Ascending aorta (tissue), 2 donors: ENCODE measurements at regions not wholly inside any gene's neighbourhood (a gene's known extent, or its start where the extent isn't known, plus 50 kb on each side); places are given as distances from the start of the nearest gene placed in this dataset.
"Not testable (repeated sequence)": the region's sequence is repeated elsewhere in the genome, so short reads cannot be mapped to it uniquely, and the experiment has no call there.

Experiments used
- DNase-seq, 2 donors: peaks; one replicate each; pipeline ENCODE4 v3.0.0-alpha.2; 2019; ENCODE audit warnings: low spot score in 2 of 2
- H3K27ac ChIP-seq, 2 donors: fragments of 200-600 bp; sonication (generic); one replicate each; pipeline ENCODE4 v1.5.1; 2016 to 2017; ENCODE audit warnings: mild to moderate bottlenecking in 1 of 2
- H3K27me3 ChIP-seq: fragments of 200-600 bp; sonication (generic); one replicate; pipeline ENCODE4 v1.5.1; 2017
- H3K36me3 ChIP-seq, 2 donors: fragments of 200-600 bp; sonication (generic); one replicate each; pipeline ENCODE4 v1.5.1; 2016
- H3K4me1 ChIP-seq, 2 donors: fragments of 200-600 bp; sonication (generic); one replicate each; pipeline ENCODE4 v1.5.1; 2016 to 2017; ENCODE audit warnings: mild to moderate bottlenecking in 1 of 2
- H3K4me3 ChIP-seq, 2 donors: fragments of 200-600 bp; sonication (generic); one replicate each; pipeline ENCODE4 v1.5.1; 2016 to 2017; ENCODE audit warnings: mild to moderate bottlenecking in 1 of 2
- H3K9me3 ChIP-seq, 2 donors: fragments of 200-600 bp; sonication (generic); one replicate each; pipeline ENCODE4 v1.5.1; 2016
- CTCF ChIP-seq, 3 experiments: fragments of 200-600 bp in 2 of 3; fragments of 450-650 bp in 1 of 3; sonication (generic) in 2 of 3; IDR thresholded peaks; one replicate each; pipeline ENCODE4 v1.5.1; 2016 to 2019; ENCODE audit warnings: antibody characterized with exemption in 3 of 3, mild to moderate bottlenecking in 1 of 3, moderate library complexity in 1 of 3
- intact Hi-C: fragments of 100-400 bp; cut with DNase I; formaldehyde crosslinking; loops from one replicate; pipeline ENCODE4 v1.15.1; 2023

GRCh38 chr14:30270200-30271161 is 288.5 kb upstream of the G2E3 start:
- intact Hi-C loops: loop anchor here (2.0 to 10.0 kb wide), 2 partner anchors 48 to 726 kb away; no protein-coding TSS in a partner anchor
- H3K4me1 ChIP-seq: peaks cover 0 to 2% of the 10 kb centered on the region in 2 donors
- peak; percentile 45 to 89 (median 85) for TF ChIP-seq CTCF (IDR thresholded peaks at IDR 0.05)
- H3K4me3 ChIP-seq: peak overlapping the region; percentile 35 to 58
- peak; percentile 17 to 88 for DNase-seq
- H3K27me3 ChIP-seq: no peaks in the 10 kb centered on the region
- H3K36me3 ChIP-seq: no peaks in the 10 kb centered on the region
- H3K9me3 ChIP-seq: no peaks in the 10 kb centered on the region
- H3K27ac ChIP-seq: no peak overlapping the region

- Histone ChIP-seq H3K9me3 (no peaks in the 10 kb centered on the region), H3K27me3 (no peaks in the 10 kb centered on the region), H3K4me3 (no peak overlapping the region), H3K27ac (no peak overlapping the region), H3K36me3 (no peaks in the 10 kb centered on the region), H3K4me1 (peaks cover 0 to 2% of the 10 kb centered on the region in 2 donors)
- intact Hi-C loops: loop anchor here (2.0 to 10.0 kb wide), 2 partner anchors 49 to 727 kb away; no protein-coding TSS in a partner anchor
- no peak for DNase-seq
- TF ChIP-seq CTCF (IDR thresholded peaks at IDR 0.05): no peak
Observed at GRCh38 chr14:30271811-30272323, 287.1 kb upstream of the G2E3 start.

- no peaks in the 10 kb centered on the region for H3K27me3 ChIP-seq
- H3K27ac ChIP-seq: no peak overlapping the region
- DNase-seq: no peak
- no peaks in the 10 kb centered on the region for H3K9me3 ChIP-seq
- H3K4me3 ChIP-seq: no peak overlapping the region
- no peak for TF ChIP-seq CTCF (IDR thresholded peaks at IDR 0.05)
- peaks cover 0 to 2% of the 10 kb centered on the region in 2 donors for H3K4me1 ChIP-seq
- no peaks in the 10 kb centered on the region for H3K36me3 ChIP-seq
- intact Hi-C loops: loop anchor here (10.0 kb wide), 1 partner anchor 728 kb away; no protein-coding TSS in a partner anchor
Observed at GRCh38 chr14:30272848-30273832, 285.8 kb upstream of the G2E3 start.

GRCh38 chr14:30275604-30276003 is 283.4 kb upstream of the G2E3 start:
- Histone ChIP-seq H3K27me3 (no peaks in the 10 kb centered on the region), H3K27ac (no peak overlapping the region), H3K4me1 (peaks cover 0 to 2% of the 10 kb centered on the region in 2 donors), H3K4me3 (no peak overlapping the region), H3K36me3 (no peaks in the 10 kb centered on the region), H3K9me3 (no peaks in the 10 kb centered on the region)
- no peak for TF ChIP-seq CTCF (IDR thresholded peaks at IDR 0.05)
- intact Hi-C loops: loop anchor here (10.0 kb wide), 1 partner anchor 731 kb away; no protein-coding TSS in a partner anchor
- DNase-seq: no peak

- DNase-seq: no peak
- no peak overlapping the region for H3K27ac ChIP-seq
- no peaks in the 10 kb centered on the region for H3K36me3 ChIP-seq
- no peak overlapping the region for H3K4me3 ChIP-seq
- TF ChIP-seq CTCF (IDR thresholded peaks at IDR 0.05): no peak
- intact Hi-C loops: loop anchor here (10.0 kb wide), 1 partner anchor 732 kb away; no protein-coding TSS in a partner anchor
- H3K27me3 ChIP-seq: no peaks in the 10 kb centered on the region
- H3K4me1 ChIP-seq: no peaks in the 10 kb centered on the region
- H3K9me3 ChIP-seq: no peaks in the 10 kb centered on the region
Observed at GRCh38 chr14:30277268-30277667, 281.7 kb upstream of the G2E3 start.

GRCh38 chr14:30278856-30279255 is 280.1 kb upstream of the G2E3 start:
- H3K27me3 ChIP-seq, H3K4me3 ChIP-seq, DNase-seq, H3K36me3 ChIP-seq, H3K4me1 ChIP-seq, H3K27ac ChIP-seq, H3K9me3 ChIP-seq: not testable (repeated sequence)
- intact Hi-C loops: loop anchor here (10.0 kb wide), 1 partner anchor 734 kb away; no protein-coding TSS in a partner anchor
